GM12878 (cell line): ENCODE measurements at regions not wholly inside any gene's neighbourhood (a gene's known extent, or its start where the extent isn't known, plus 50 kb on each side); places are given as distances from the start of the nearest gene placed in this dataset.

Source experiments
- ATAC-seq: fragments of 200-7000 bp; cut with Tn5 transposase; 3 replicates; pipeline ENCODE4 v1.9.1; 2020; ENCODE audit warnings: mild to moderate bottlenecking, moderate library complexity
- BruUV-seq: library from RNA; stranded (reverse); fragments of 400-500 nt; replicated peaks from 2 replicates; lab custom pipeline; 2021; lab: Mats Ljungman, UMichigan
- CTCF ChIA-PET: fragments of 300-600 bp; sonication (Branson Sonifier 250); formaldehyde crosslinking; extraction: SDS; loops from one replicate; lab custom pipeline; 2021; ENCODE audit warnings: inconsistent platforms; lab: Yijun Ruan, JAX
- POLR2A ChIA-PET: fragments of 350-600 bp; formaldehyde crosslinking; extraction: SDS; loops from one replicate; lab custom pipeline; 2021; ENCODE audit warnings: inconsistent platforms; lab: Charles Lee
- RAD21 ChIA-PET: fragments of 300-600 bp; sonication (Branson Sonifier 250); formaldehyde crosslinking; loops from one replicate; lab custom pipeline; 2023; ENCODE audit warnings: antibody characterized with exemption; ENCODE audit not compliant: unreplicated experiment; lab: Charles Lee
- SMC1A ChIA-PET: fragments of 300-600 bp; sonication (Branson Sonifier 250); formaldehyde crosslinking; loops from one replicate; lab custom pipeline; 2023; ENCODE audit not compliant: unreplicated experiment, uncharacterized antibody; lab: Charles Lee
- DNase-seq: peaks from one replicate; pipeline ENCODE4 v3.0.0-alpha.2; 2011; ENCODE audit warnings: low read depth, low spot score
- FAIRE-seq: peaks from 3 replicates; lab custom pipeline; 2011; peaks lifted over from hg19 to GRCh38; lab: Jason Lieb, UNC
- H2AFZ ChIP-seq: 2 replicates; pipeline ENCODE4 v1.6.0; 2011; ENCODE audit warnings: low read depth, low read length, control low read depth; ENCODE audit not compliant: control insufficient read depth
- H3K27ac ChIP-seq: 2 replicates; pipeline ENCODE4 v1.5.1; 2011; ENCODE audit warnings: control low read depth; ENCODE audit not compliant: control insufficient read depth, insufficient read depth
- H3K27me3 ChIP-seq, 2 experiments: replicated peaks in 1 of 2; 2 replicates each; pipeline versions ENCODE4 v1.6.0 to v1.6.1; 2011; ENCODE audit warnings: low read length in 1 of 2; ENCODE audit not compliant: control insufficient read depth in 2 of 2, insufficient read depth in 2 of 2
- H3K36me3 ChIP-seq, 2 experiments: 2 replicates each; pipeline ENCODE4 v1.5.1; 2011; ENCODE audit warnings: low read length in 1 of 2; ENCODE audit not compliant: control insufficient read depth in 2 of 2, insufficient read depth in 2 of 2
- H3K4me1 ChIP-seq: 2 replicates; pipeline ENCODE4 v1.6.1; 2011; ENCODE audit warnings: mild to moderate bottlenecking, low read length, moderate library complexity, mixed read lengths; ENCODE audit not compliant: control insufficient read depth, insufficient read depth
- H3K4me2 ChIP-seq: 2 replicates; pipeline ENCODE4 v1.6.0; 2011; ENCODE audit warnings: control low read depth; ENCODE audit not compliant: control insufficient read depth, insufficient read depth
- H3K4me3 ChIP-seq: fragments of 200-600 bp; sonication (generic); 2 replicates; pipeline ENCODE4 v1.5.1; 2016
- H3K79me2 ChIP-seq: 2 replicates; pipeline ENCODE4 v1.6.0; 2011; ENCODE audit warnings: low read length; ENCODE audit not compliant: control insufficient read depth, insufficient read depth
- H3K9ac ChIP-seq: 2 replicates; pipeline ENCODE4 v1.8.0; 2011; ENCODE audit warnings: low read length, control low read depth, mixed read lengths; ENCODE audit not compliant: control insufficient read depth, insufficient read depth
- H3K9me3 ChIP-seq: replicated peaks from 3 replicates; pipeline ENCODE4 v1.5.1; 2011; ENCODE audit warnings: mild to moderate bottlenecking, low read length; ENCODE audit not compliant: control insufficient read depth, insufficient read depth
- H4K20me1 ChIP-seq: 2 replicates; pipeline ENCODE4 v1.6.0; 2011; ENCODE audit not compliant: control insufficient read depth, insufficient read depth
- BACH1 ChIP-seq: fragments of 450-650 bp; IDR thresholded peaks from 2 replicates; pipeline ENCODE4 v1.6.1; 2017; ENCODE audit warnings: mild to moderate bottlenecking, borderline replicate concordance
- CHD2 ChIP-seq: IDR thresholded peaks from 2 replicates; pipeline ENCODE4 v1.6.1; 2011; ENCODE audit warnings: low read depth, low read length, improper control_type of control experiment, borderline replicate concordance
- ELK1 ChIP-seq: IDR thresholded peaks from 2 replicates; pipeline ENCODE4 v1.6.1; 2012; ENCODE audit warnings: low read depth, low read length, improper control_type of control experiment
- HCFC1 ChIP-seq: fragments of 150-350 bp; IDR thresholded peaks from 2 replicates; pipeline ENCODE4 v1.6.1; 2014; ENCODE audit warnings: low read length
- HDGF ChIP-seq: fragments of 450-650 bp; IDR thresholded peaks from 2 replicates; pipeline ENCODE4 v1.6.1; 2016; ENCODE audit warnings: antibody characterized with exemption
- JUNB ChIP-seq: IDR thresholded peaks from 2 replicates; pipeline ENCODE4 v1.6.1; 2016; ENCODE audit warnings: antibody characterized with exemption, mild to moderate bottlenecking
- MEF2A ChIP-seq: IDR thresholded peaks from 2 replicates; pipeline ENCODE4 v1.6.1; 2011; ENCODE audit warnings: low read depth, mild to moderate bottlenecking, low read length, moderate library complexity; ENCODE audit not compliant: insufficient read depth
- MTA2 ChIP-seq: fragments of 450-650 bp; IDR thresholded peaks from 2 replicates; pipeline ENCODE4 v1.6.1; 2016; ENCODE audit warnings: low read depth, mild to moderate bottlenecking, moderate library complexity
- NR2F1 ChIP-seq: fragments of 450-650 bp; conservative IDR thresholded peaks from 2 replicates; pipeline ENCODE4 v1.6.1; 2017; ENCODE audit warnings: mild to moderate bottlenecking
- PML ChIP-seq: IDR thresholded peaks from 2 replicates; pipeline ENCODE4 v1.6.1; 2012; ENCODE audit warnings: low read length, inconsistent platforms
- RELA ChIP-seq: fragments of 450-650 bp; IDR thresholded peaks from 2 replicates; pipeline ENCODE4 v1.8.0; 2014; ENCODE audit warnings: borderline replicate concordance; ENCODE audit not compliant: partially characterized antibody
- SPI1 ChIP-seq: IDR thresholded peaks from 2 replicates; pipeline ENCODE4 v1.6.1; 2011; ENCODE audit warnings: low read depth, mild to moderate bottlenecking, low read length, moderate library complexity, borderline replicate concordance; ENCODE audit not compliant: insufficient read depth
- TAF1 ChIP-seq: IDR thresholded peaks from 2 replicates; pipeline ENCODE4 v1.6.1; 2011; ENCODE audit warnings: mild to moderate bottlenecking, low read depth, low read length, borderline replicate concordance
- YY1 ChIP-seq: IDR thresholded peaks from 2 replicates; pipeline ENCODE4 v1.6.1; 2011; ENCODE audit warnings: low read depth, mild to moderate bottlenecking, low read length
- ZNF24 ChIP-seq: fragments of 450-650 bp; IDR thresholded peaks from 2 replicates; pipeline ENCODE4 v1.6.1; 2017; ENCODE audit warnings: antibody characterized with exemption, mild to moderate bottlenecking
- WGBS: methylation state at CpG from one replicate; pipeline ENCODE4 v1.1.6; 2016; ENCODE audit warnings: low lambda C conversion rate; ENCODE audit not compliant: insufficient replicate concordance, insufficient coverage; ENCODE audit errors: missing lambda C conversion rate; 5-methylcytosine and 5-hydroxymethylcytosine counted together
- in situ Hi-C: fragments of 300-500 bp; cut with MboI; formaldehyde crosslinking; loops from 9 replicates; pipeline ENCODE4 v1.14.3; 2018; ENCODE audit warnings: mixed read lengths
- intact Hi-C: fragments of 100-400 bp; cut with micrococcal nuclease; formaldehyde crosslinking; loops from one replicate; pipeline ENCODE4 v1.14.2; 2022; ENCODE audit not compliant: unreplicated experiment

- H3K9ac ChIP-seq: no peak overlapping the region
- ATAC-seq (no peak), DNase-seq (no peak), FAIRE-seq (no peak)
- H3K36me3 ChIP-seq: no peaks in the 10 kb centered on the region
- H3K27ac ChIP-seq: no peak overlapping the region
- no peak overlapping the region for H3K4me2 ChIP-seq
- ChIA-PET RAD21 (no interaction called here), POLR2A (no interaction called here), CTCF (no interaction called here)
- no peaks in the 10 kb centered on the region for H3K27me3 ChIP-seq
- in situ Hi-C loops: no loop called here
- H3K4me3 ChIP-seq: no peak overlapping the region
- BruUV-seq: no TSS peak
- H2AFZ ChIP-seq: no peak overlapping the region
- intact Hi-C loops: no loop called here
- no peaks in the 10 kb centered on the region for H3K79me2 ChIP-seq
- H3K9me3 ChIP-seq: no peaks in the 10 kb centered on the region; the same call in 2 of the 3 replicates
- H4K20me1 ChIP-seq: no peaks in the 10 kb centered on the region
- 44% methylated on average over 16 of the region's 16 CpGs for WGBS
- H3K4me1 ChIP-seq: no peaks in the 10 kb centered on the region
- TF ChIP-seq ELK1 (no peak), MTA2 (no peak), SPI1 (no peak)
- TF ChIP-seq, all 136 proteins: peak for 0
- SMC1A ChIA-PET: no interaction called here
Measured at GRCh38 chr6:169093770-169094551, 159.7 kb downstream of the THBS2 start.

DNA sequence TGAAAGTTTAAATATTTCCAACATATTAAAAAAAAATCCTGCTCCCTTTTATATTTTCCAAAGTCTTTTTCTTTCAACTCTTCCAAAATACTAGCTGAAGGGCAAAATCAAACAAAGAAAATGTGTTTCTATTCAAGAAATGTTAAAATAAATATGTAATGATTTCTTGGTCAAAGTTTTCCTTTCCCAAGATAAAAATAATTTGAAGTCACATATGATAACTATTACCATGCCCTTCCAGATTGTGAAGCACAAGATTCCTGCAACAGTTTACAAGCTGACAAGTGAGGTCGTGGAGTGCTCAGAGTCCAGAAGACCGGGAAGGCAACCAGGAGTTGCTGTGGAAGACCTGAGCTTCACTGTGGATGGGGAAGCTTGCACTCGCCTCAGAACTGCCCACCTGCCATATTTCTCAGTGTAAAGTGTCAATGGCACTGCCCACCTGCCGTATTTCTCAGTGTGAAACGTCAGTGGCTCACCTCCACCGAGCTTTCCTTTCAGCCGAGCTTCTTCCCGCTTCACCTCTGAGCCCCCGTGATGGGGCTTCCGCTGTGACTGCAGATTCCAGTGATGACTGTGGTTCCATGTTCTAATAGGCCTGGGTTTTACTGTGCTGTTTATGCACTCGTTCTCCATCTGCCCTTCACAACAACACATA lies 160.5 kb downstream of the THBS2 start:
- no peak for TF ChIP-seq JUNB
- no peak for TF ChIP-seq CHD2
- TF ChIP-seq NR2F1: no peak
- TF ChIP-seq YY1: no peak
- TF ChIP-seq BACH1: no peak
- TF ChIP-seq MEF2A: no peak
- TF ChIP-seq HCFC1: no peak
- no peak for TF ChIP-seq ZNF24
- TF ChIP-seq PML: no peak
- no peak for TF ChIP-seq TAF1
- no peak for TF ChIP-seq HDGF
- no peak for TF ChIP-seq RELA
- Histone ChIP-seq H3K9ac (no peak overlapping the region), H3K4me2 (no peak overlapping the region), H3K27ac (no peak overlapping the region), H3K4me3 (no peak overlapping the region), H3K79me2 (no peaks in the 10 kb centered on the region), H3K4me1 (no peaks in the 10 kb centered on the region), H3K9me3 (no peaks in the 10 kb centered on the region; the same call in 2 of the 3 replicates), H2AFZ (no peak overlapping the region), H4K20me1 (no peaks in the 10 kb centered on the region), H3K36me3 (no peaks in the 10 kb centered on the region), H3K27me3 (no peaks in the 10 kb centered on the region)
- RAD21 ChIA-PET: no interaction called here
- SMC1A ChIA-PET: no interaction called here
- intact Hi-C loops (no loop called here), in situ Hi-C loops (no loop called here)
- ATAC-seq (no peak), FAIRE-seq (no peak), DNase-seq (no peak)
- BruUV-seq: no TSS peak
- CTCF ChIA-PET: no interaction called here
- POLR2A ChIA-PET: no interaction called here
- WGBS: 43% methylated on average over 11 of the region's 11 CpGs
